HG03457 (cell line): ENCODE measurements at regions not wholly inside any gene's neighbourhood (a gene's known extent, or its start where the extent isn't known, plus 50 kb on each side); places are given as distances from the start of the nearest gene placed in this dataset.
"Not testable (repeated sequence)": the region's sequence is repeated elsewhere in the genome, so short reads cannot be mapped to it uniquely, and the experiment has no call there.

Experiments
- ATAC-seq: cut with Tn5 transposase; IDR thresholded peaks from one replicate; pipeline ENCODE4 v1.9.1; 2021; ENCODE audit warnings: moderate number of reproducible peaks; ENCODE audit not compliant: unreplicated experiment

DNA sequence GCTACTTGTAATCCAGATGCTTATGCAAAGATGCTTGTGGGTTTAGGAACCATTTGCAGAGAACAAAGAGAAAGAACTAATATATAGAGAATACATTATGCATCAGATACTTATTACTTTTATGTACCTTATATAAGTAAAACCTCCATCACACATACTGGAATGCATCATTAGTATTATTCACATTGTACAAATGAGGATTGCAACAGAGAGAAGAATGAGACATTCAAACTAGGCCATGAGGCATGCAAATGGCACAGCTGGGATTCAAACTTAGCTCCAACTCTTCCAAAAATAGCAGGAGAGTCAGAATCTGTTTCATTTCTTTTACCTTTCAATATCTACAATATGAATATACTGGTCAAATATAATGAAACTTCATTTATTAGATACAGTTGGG, 1001.4 kb upstream of the ADAMTS5 start:
- ATAC-seq, result not testable (repeated sequence)

DNA sequence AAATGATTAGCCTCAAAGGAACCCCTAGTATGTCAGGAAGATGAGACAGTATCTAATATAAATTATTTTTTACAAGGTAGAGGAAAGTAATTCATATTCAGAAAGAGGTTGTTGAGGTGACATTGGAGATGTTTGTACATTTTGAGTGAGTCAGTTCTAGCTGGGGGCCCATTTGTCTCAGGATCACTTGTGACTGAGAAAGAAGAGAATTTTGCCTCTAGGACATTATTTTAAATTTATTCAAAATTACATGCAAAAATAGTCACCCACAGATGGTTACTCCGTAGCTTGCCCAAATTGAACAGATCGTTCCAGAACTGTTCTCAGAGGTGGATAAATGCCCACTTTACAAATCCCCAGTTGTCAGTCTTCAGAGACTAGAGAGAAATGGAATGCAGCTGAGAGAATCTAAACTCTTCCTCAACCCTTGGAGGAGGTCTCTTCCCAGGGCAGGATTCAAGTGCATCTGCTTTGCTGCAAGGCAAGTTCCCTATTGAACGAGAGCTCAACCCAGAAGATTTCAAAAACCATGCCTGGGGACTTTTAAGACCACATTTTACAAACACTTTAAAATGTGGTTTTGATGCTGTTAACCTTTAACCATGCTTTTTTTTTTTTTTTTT, 987.8 kb upstream of the ADAMTS5 start:
- ATAC-seq, result no peak

DNA sequence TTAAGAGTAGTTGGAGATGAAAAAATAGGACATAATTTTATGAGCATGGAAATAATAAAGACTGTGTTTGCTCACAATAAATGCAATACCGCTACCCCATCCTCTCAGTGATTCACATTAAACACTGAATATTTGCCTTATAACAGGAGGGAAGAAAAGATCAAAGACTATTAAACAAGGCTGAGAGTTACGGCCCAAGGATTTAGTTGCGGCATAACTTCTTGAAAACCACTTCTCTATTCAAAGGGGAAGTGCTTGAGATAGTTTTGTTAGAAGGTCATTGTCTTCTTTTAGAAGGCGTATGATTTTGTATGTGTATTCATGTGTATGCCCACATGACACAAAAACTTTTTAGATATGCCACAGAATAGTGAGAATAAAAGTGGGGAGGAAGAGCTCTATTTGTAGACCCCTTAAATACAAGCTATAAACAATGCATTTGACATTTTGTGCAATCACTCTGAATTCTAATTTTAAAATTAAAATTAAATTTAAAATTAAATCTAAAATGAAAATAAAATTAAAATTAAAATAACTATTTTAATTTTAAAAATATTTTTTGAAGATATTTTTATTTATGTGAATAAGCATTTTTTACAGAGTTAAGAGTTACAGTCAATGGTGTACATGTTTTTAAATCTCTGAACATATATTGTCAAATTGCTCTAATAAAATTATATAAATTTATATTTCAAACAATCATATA, 986.6 kb upstream of the ADAMTS5 start:
- ATAC-seq, result no peak

DNA sequence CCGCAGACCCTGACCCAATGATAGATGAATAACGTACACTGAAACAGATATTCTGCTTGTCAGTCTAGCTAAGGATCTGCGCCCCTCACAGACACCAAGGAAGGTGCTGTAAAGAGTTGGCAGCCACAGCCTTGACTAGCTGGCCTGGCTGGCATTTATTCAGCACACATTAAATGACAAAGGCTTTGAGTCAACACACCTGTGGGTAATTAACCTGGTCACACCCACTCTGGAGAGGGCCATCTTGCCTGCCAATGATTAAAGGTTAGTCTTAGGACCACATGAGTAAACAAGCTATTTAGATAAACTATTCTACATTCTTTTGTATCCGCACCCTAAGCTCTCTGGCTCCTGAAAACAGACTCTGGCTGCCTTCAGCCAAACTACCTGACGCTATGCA, 982.2 kb upstream of the ADAMTS5 start:
- not testable (repeated sequence) for ATAC-seq

GRCh38 chr21:27930108-27930767, 963.4 kb upstream of the ADAMTS5 start:
- not testable (repeated sequence) for ATAC-seq

DNA sequence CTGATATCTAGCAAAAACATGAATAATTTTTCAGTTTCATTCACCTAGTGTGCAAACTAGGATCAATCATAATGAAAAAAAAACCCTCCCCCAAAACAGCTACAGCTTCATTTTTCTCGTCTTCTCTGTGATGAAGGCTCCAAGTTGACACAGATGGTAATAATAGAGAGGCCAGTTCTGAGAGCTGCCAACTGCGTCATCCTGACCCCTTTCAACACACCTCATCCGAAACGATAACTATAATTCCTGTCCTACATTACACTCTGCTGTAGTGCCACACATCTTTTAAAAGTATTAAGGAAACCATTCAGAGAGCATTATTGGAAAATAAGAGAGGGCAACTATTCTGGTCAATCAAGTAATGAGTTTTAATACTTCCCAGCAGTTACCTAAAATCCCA, 962.3 kb upstream of the ADAMTS5 start:
- not testable (repeated sequence) for ATAC-seq

GRCh38 chr21:27928534-27929115, 961.7 kb upstream of the ADAMTS5 start:
- not testable (repeated sequence) for ATAC-seq

DNA sequence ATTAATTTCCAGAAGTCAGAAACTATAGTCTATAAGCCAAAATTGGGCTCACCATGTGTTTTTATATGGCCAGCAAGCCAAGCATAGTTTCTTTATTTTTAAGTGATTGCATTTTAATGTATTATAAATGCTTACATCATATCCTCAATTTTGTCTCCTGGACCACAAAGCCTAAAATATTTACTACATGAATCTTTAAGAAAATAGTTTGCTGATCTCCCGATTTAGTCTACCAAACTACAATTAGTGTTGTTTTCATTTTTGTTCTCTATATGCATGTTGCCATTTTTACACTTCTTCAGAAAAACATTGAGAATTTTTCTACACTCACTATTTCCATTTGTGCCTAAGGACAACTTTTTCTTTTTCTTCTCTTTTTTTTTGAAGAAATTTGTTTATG, 954.5 kb upstream of the ADAMTS5 start:
- not testable (repeated sequence) for ATAC-seq

- ATAC-seq, result not testable (repeated sequence)
These were observed 951.1 kb upstream of the ADAMTS5 start for GRCh38 chr21:27917966-27918365.

GRCh38 chr21:27916326-27916725, 949.4 kb upstream of the ADAMTS5 start:
- not testable (repeated sequence) for ATAC-seq

DNA sequence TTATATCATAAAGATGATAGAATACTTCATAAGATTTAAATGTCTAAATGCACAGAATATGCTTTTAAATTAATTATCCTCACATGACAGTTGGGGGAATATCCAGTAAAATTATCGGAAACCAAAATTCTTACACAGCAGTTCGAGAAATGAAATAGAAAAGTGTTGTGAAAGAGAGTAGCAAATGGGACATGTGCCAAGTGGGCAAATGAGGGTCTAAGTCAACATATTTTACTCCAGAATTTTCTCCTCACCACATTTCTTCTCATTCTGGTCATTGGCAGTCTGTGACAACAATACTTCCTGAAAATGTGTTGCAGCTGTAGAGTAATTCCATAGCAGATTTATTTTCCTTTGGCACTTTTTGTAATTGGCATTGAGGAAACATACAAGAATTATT, 945.2 kb upstream of the ADAMTS5 start:
- not testable (repeated sequence) for ATAC-seq

- ATAC-seq, result not testable (repeated sequence)
These were observed 942.6 kb upstream of the ADAMTS5 start for GRCh38 chr21:27909487-27909886.

DNA sequence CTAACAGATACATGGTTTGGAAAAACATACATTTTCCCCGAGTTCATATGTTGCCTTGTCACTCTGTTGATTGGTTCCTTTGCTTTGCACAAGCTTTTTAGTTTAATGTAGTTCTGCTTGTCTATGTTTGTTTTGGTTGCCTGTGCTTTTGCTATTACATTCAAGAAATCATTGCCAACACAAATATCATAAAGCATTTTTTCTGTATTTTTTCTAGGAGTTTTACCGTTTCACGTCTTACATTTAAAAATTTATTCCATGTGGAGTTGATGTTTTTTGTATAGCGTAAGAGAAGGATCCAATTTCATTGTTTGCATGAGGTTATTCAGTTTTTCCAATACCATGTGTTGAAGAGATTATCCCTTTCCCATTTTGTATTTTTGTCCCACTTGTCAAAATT, 941.9 kb upstream of the ADAMTS5 start:
- ATAC-seq, result not testable (repeated sequence)

DNA sequence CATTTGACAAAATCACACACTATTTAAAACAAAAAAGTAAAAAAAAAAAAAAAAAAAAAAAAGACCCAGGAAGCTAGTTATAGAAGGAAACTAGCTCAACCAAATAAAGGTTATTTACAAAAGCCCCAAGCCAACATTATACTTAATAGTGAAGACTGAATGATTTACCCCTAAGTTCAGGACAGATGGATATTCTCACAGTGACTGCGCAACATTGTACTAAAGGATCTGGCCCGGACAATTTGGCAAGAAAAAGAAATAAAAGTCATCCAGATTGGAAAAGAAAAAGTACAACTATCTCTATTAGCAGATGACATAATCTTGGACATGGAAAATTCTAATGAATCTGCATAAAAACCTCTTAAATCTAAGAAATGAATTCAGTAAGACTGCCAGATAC, 936.0 kb upstream of the ADAMTS5 start:
- ATAC-seq, result not testable (repeated sequence)

GRCh38 chr21:27893619-27894018, 926.7 kb upstream of the ADAMTS5 start:
- not testable (repeated sequence) for ATAC-seq

GRCh38 chr21:27891495-27891894, 924.6 kb upstream of the ADAMTS5 start:
- not testable (repeated sequence) for ATAC-seq

- ATAC-seq, result not testable (repeated sequence)
These were observed 921.0 kb upstream of the ADAMTS5 start for GRCh38 chr21:27887808-27888455.

DNA sequence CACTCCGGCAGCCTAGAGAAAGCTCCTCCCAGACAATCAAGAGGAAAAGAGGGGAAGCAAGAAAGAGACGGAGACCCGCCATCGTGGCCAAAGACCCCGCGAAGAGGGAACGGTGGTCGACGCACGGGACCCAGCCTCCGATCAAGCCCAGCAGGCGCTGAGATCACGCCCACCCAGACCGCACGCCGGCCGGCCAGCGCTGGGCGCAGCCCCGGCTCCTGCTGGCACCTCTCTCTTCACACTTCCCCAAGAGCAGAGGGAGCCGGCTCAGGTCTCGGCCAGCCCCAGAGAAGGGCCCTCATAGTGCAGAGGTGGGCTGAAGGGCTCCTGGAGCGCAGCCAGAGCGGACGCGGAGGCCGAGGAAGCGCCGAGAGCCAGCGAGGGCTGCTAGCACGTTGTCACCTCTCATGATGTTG, 918.4 kb upstream of the ADAMTS5 start:
- ATAC-seq, result no peak

DNA sequence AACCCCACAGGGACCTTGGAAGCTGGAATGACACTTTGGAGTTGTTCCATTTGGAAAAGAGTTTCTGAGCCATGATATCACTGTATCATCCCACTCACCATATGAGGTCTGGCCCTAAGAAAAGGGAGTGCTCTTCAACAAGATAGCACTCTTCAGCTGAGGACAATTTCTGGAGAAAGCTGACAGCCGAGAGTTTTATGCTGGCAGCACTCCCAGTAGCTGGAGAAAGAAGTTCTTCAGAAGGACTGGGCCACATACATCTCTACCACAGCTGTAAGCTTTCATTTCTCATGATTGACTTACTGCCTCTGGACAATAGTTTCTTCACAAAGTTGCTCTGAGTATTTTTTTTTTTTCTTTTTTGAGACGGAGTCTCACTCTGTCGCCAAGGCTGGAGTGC, 914.4 kb upstream of the ADAMTS5 start:
- not testable (repeated sequence) for ATAC-seq

- not testable (repeated sequence) for ATAC-seq
These were observed 905.5 kb upstream of the ADAMTS5 start for GRCh38 chr21:27872411-27872810.

DNA sequence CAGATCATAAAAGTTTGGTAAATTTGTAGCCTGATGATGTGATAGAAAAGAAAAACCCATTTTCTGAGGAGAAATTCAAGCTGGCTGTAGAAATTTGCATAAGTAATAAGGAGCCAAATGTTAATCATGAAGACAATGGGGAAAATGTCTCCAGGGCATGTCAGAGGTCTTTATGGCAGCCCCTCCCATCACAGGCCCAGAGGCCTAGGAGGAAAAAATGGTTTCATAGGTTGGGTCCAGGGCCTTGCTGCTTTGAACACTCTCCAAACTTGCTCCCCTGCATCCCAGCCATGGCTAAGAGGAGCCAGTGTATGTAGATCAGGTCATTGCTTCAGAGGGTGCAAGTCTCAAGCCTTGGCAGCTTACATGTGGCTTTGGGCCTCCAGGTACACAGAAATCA, 903.9 kb upstream of the ADAMTS5 start:
- not testable (repeated sequence) for ATAC-seq
